HCT116 (cell line): ENCODE measurements at regions not wholly inside any gene's neighbourhood (a gene's known extent, or its start where the extent isn't known, plus 50 kb on each side); places are given as distances from the start of the nearest gene placed in this dataset.

Experiments used
- ATAC-seq: fragments of 200-7000 bp; cut with Tn5 transposase; 2 replicates; pipeline ENCODE4 v1.9.1; 2020; ENCODE audit warnings: mild to moderate bottlenecking, moderate library complexity
- BruUV-seq: library from RNA; stranded (reverse); fragments of 400-500 nt; replicated peaks from 2 replicates; lab custom pipeline; 2021; lab: Mats Ljungman, UMichigan
- CTCF ChIA-PET: fragments of 300-600 bp; sonication (Branson Sonifier 250); formaldehyde crosslinking; loops from one replicate; lab custom pipeline; 2021; ENCODE audit warnings: antibody characterized with exemption; lab: Charles Lee
- POLR2A ChIA-PET: fragments of 300-600, 350-600 bp; sonication (Branson Sonifier 250); formaldehyde crosslinking; loops from one replicate; lab custom pipeline; 2021; ENCODE audit warnings: antibody characterized with exemption; lab: Charles Lee
- RAD21 ChIA-PET, 2 experiments: fragments of 300-600 bp; sonication (Branson Sonifier 250); formaldehyde crosslinking; loops; one replicate each; lab custom pipeline; 2023; ENCODE audit warnings: low total read pairs in 2 of 2; ENCODE audit not compliant: uncharacterized antibody in 2 of 2, unreplicated experiment in 2 of 2, low non-redundant PET in 1 of 2; lab: Charles Lee
- DNase-seq: peaks from one replicate; pipeline ENCODE4 v3.0.0-alpha.2; 2010; ENCODE audit warnings: low read depth, low spot score
- H2AFZ ChIP-seq: fragments of 200-600 bp; shearing (Covaris generic), sonication (generic); 2 replicates; pipeline ENCODE4 v1.6.1; 2017; ENCODE audit warnings: low read depth, mixed run types, mixed read lengths, antibody characterized with exemption, low read length; ENCODE audit not compliant: poor library complexity, severe bottlenecking
- H3K27ac ChIP-seq: 2 replicates; pipeline ENCODE4 v1.5.1; 2012; ENCODE audit warnings: low read depth, low read length
- H3K27me3 ChIP-seq: fragments of 200-600 bp; sonication (generic); 2 replicates; pipeline ENCODE4 v1.6.1; 2016; ENCODE audit warnings: mixed run types, low read length, mixed read lengths; ENCODE audit not compliant: insufficient read depth
- H3K36me3 ChIP-seq, 2 experiments: fragments of 200-500 bp in 1 of 2; fragments of 200-600 bp in 1 of 2; sonication (Bioruptor generic) in 1 of 2; sonication (generic) in 1 of 2; 2 replicates each; pipeline versions ENCODE4 v1.5.1 to v1.6.1; 2014 to 2016; ENCODE audit warnings: low read length in 2 of 2, inconsistent platforms in 1 of 2, mixed read lengths in 1 of 2, mixed run types in 1 of 2; ENCODE audit not compliant: insufficient read depth in 2 of 2, control insufficient read depth in 1 of 2
- H3K4me1 ChIP-seq, 2 experiments: fragments of 200-600 bp in 1 of 2; sonication (generic) in 1 of 2; 2 replicates each; pipeline versions ENCODE4 v1.5.1 to v1.6.1; 2012 to 2017; ENCODE audit warnings: low read length in 2 of 2, inconsistent platforms in 1 of 2, mild to moderate bottlenecking in 1 of 2, mixed read lengths in 1 of 2, mixed run types in 1 of 2, moderate library complexity in 1 of 2; ENCODE audit not compliant: insufficient read depth in 2 of 2, control insufficient read depth in 1 of 2
- H3K4me2 ChIP-seq: fragments of 200-600 bp; sonication (generic); 2 replicates; pipeline ENCODE4 v1.6.1; 2017; ENCODE audit warnings: mixed run types, low read length, mixed read lengths
- H3K4me3 ChIP-seq, 2 experiments: fragments of 200-600 bp in 1 of 2; sonication (generic) in 1 of 2; replicated peaks in 1 of 2; 2 replicates each; pipeline ENCODE4 v1.5.1; 2011 to 2016; ENCODE audit warnings: low read length in 2 of 2, control low read depth in 1 of 2, low read depth in 1 of 2, mild to moderate bottlenecking in 1 of 2, mixed read lengths in 1 of 2, mixed run types in 1 of 2
- H3K79me2 ChIP-seq: fragments of 200-600 bp; sonication (generic); 2 replicates; pipeline ENCODE4 v1.6.1; 2017; ENCODE audit warnings: mild to moderate bottlenecking, mixed run types, low read length, moderate library complexity, mixed read lengths; ENCODE audit not compliant: insufficient read depth
- H3K9ac ChIP-seq: fragments of 200-600 bp; sonication (generic); 2 replicates; pipeline ENCODE4 v1.6.1; 2016; ENCODE audit warnings: low read length, mixed read lengths
- H3K9me2 ChIP-seq: fragments of 200-600 bp; sonication (generic), shearing (Covaris generic); 2 replicates; pipeline ENCODE4 v1.6.1; 2017; ENCODE audit warnings: mixed run types, mild to moderate bottlenecking, moderate library complexity; ENCODE audit not compliant: insufficient read depth
- H3K9me3 ChIP-seq, 2 experiments: fragments of 200-500 bp in 1 of 2; fragments of 200-600 bp in 1 of 2; sonication (Bioruptor generic) in 1 of 2; sonication (generic) in 1 of 2; 2 replicates each; pipeline ENCODE4 v1.6.1; 2014 to 2017; ENCODE audit warnings: low read length in 2 of 2, mixed read lengths in 2 of 2, inconsistent platforms in 1 of 2, low read depth in 1 of 2, mild to moderate bottlenecking in 1 of 2, mixed run types in 1 of 2, moderate library complexity in 1 of 2; ENCODE audit not compliant: control insufficient read depth in 1 of 2, insufficient read depth in 1 of 2
- H4K20me1 ChIP-seq: fragments of 200-600 bp; sonication (generic), shearing (Covaris generic); 2 replicates; pipeline ENCODE4 v1.6.1; 2017; ENCODE audit warnings: mixed run types, mild to moderate bottlenecking, moderate library complexity; ENCODE audit not compliant: insufficient read depth
- ATF3 ChIP-seq: IDR thresholded peaks from 2 replicates; pipeline ENCODE4 v1.6.1; 2012
- CBX3 ChIP-seq: IDR thresholded peaks from 2 replicates; pipeline ENCODE4 v1.6.1; 2012; ENCODE audit warnings: low read depth
- CEBPB ChIP-seq: IDR thresholded peaks from 2 replicates; pipeline ENCODE4 v1.6.1; 2012; ENCODE audit warnings: low read depth
- EGR1 ChIP-seq: IDR thresholded peaks from 2 replicates; pipeline ENCODE4 v1.6.1; 2012; ENCODE audit warnings: low read depth
- EZH2 ChIP-seq: fragments of 200-600 bp; sonication (generic); IDR thresholded peaks from 2 replicates; pipeline ENCODE4 v1.6.1; 2017; ENCODE audit warnings: antibody characterized with exemption, mixed run types
- POLR2A ChIP-seq: IDR thresholded peaks from 2 replicates; pipeline ENCODE4 v1.7.0; 2011; ENCODE audit warnings: borderline replicate concordance; ENCODE audit not compliant: insufficient read depth, insufficient read length; ENCODE audit errors: extremely low read depth
- POLR2AphosphoS5 ChIP-seq: IDR thresholded peaks from 2 replicates; pipeline ENCODE4 v1.6.1; 2011; ENCODE audit warnings: mild to moderate bottlenecking, low read depth, low read length, moderate library complexity
- RAD21 ChIP-seq: IDR thresholded peaks from 2 replicates; pipeline ENCODE4 v1.6.1; 2012; ENCODE audit warnings: low read depth, mild to moderate bottlenecking
- SP1 ChIP-seq: IDR thresholded peaks from 2 replicates; pipeline ENCODE4 v1.6.1; 2012; ENCODE audit warnings: low read depth
- TCF7L2 ChIP-seq: IDR thresholded peaks from 2 replicates; pipeline ENCODE4 v1.7.0; 2011; ENCODE audit warnings: borderline replicate concordance, inconsistent platforms; ENCODE audit not compliant: insufficient read depth, insufficient read length; ENCODE audit errors: extremely low read depth
- ZBTB33 ChIP-seq: IDR thresholded peaks from 2 replicates; pipeline ENCODE4 v1.6.1; 2011; ENCODE audit warnings: mild to moderate bottlenecking, low read length, moderate library complexity; ENCODE audit not compliant: insufficient replicate concordance; ENCODE audit errors: extremely low read depth
- intact Hi-C: fragments of 100-400 bp; cut with micrococcal nuclease; formaldehyde crosslinking; loops from 2 replicates; pipeline ENCODE4 v1.10.0; 2022

- ChIA-PET CTCF (no interaction called here), RAD21 (no interaction called here), POLR2A (no interaction called here)
- peaks cover 4 to 39% of the 10 kb centered on the region in 2 experiments; a peak in 2 of 4 replicates for H3K9me3 ChIP-seq
- H3K27me3 ChIP-seq: no peaks in the 10 kb centered on the region
- no peak for ATAC-seq
- no peak overlapping the region for H3K4me3 ChIP-seq
- intact Hi-C loops: no loop called here
- no peak overlapping the region for H3K9ac ChIP-seq
- no peaks in the 10 kb centered on the region for H3K9me2 ChIP-seq
- no peak overlapping the region for H3K4me2 ChIP-seq
- DNase-seq: no peak
- no TSS peak for BruUV-seq
- H3K79me2 ChIP-seq: no peaks in the 10 kb centered on the region
- H3K4me1 ChIP-seq: no peaks in the 10 kb centered on the region
- no peak overlapping the region for H3K27ac ChIP-seq
- no peak for TF ChIP-seq EGR1
- no peak for TF ChIP-seq ATF3
- no peak for TF ChIP-seq TCF7L2
- TF ChIP-seq POLR2A: no peak
- TF ChIP-seq CEBPB: no peak
- TF ChIP-seq ZBTB33: no peak
- TF ChIP-seq CBX3: no peak
- no peak for TF ChIP-seq EZH2
- TF ChIP-seq SP1: no peak
- no peak for TF ChIP-seq RAD21
- TF ChIP-seq POLR2AphosphoS5: no peak
- no peaks in the 10 kb centered on the region for H3K36me3 ChIP-seq
- H2AFZ ChIP-seq: no peak overlapping the region
- no peaks in the 10 kb centered on the region for H4K20me1 ChIP-seq
Measured at GRCh38 chr18:65623676-65624075, 127.1 kb upstream of the CDH7 start.
